ENCODE measurements at regions not wholly inside any gene's neighbourhood (a gene's known extent, or its start where the extent isn't known, plus 50 kb on each side); places are given as distances from the start of the nearest gene placed in this dataset.

- TF ChIP-seq RAD21 (IDR thresholded peaks at IDR 0.05; ENCODE audit: low read length) (no peak), CTCF (conservative IDR thresholded peaks at IDR 0.05; ENCODE audit: low read depth, low read length) (no peak), POLR2A (IDR thresholded peaks at IDR 0.05; ENCODE audit: low read depth, low read length) (no peak)
Observed at GRCh38 chr1:168416220-168416619, 127.6 kb downstream of the XCL2 start.
